Posterior vena cava (tissue), 2 donors: ENCODE measurements at regions not wholly inside any gene's neighbourhood (a gene's known extent, or its start where the extent isn't known, plus 50 kb on each side); places are given as distances from the start of the nearest gene placed in this dataset.

Experiments used
- DNase-seq: peaks from one replicate; pipeline ENCODE4 v3.0.0-alpha.2; 2020; ENCODE audit warnings: low spot score
- intact Hi-C, 2 donors: fragments of 100-400 bp; cut with DNase I; formaldehyde crosslinking; loops; one replicate each; pipeline versions ENCODE4 v1.14.1 to v1.14.2; 2022 to 2023
- microRNA-seq, 2 donors: library from miRNA; unstranded; fragments of <30 nt; microRNA quantifications; one replicate each; pipeline ENCODE4 v1.2.0, GENCODE V29; 2020 to 2021; ENCODE audit warnings: borderline microRNAs expressed in 2 of 2
- donor health status: DM: yes; HTN: yes; CAD: no.
- donor health status: DM: yes; HTN: yes; CAD: no.

DNA sequence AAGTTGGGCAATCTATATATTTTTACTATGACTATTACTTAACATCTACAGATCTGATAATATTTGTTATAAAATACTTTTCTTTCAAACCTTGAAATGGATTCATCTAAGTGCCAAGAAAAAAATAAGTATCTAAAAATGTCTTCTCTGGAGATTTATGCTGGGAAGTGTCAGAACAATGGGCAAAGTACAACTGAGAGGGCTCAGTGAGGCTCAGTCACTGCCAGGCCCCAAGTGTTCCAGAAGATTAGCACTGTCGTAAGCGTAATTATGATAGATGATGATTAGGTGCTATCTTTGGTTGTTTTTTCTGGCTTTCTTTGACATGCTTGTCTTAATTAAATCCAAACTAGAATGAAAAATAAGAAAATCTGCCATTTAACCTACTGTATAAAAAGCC, 72.2 kb upstream of the ADAMTS19 start:
- intact Hi-C loops, result no loop called here
- DNase-seq, result no peak

DNA sequence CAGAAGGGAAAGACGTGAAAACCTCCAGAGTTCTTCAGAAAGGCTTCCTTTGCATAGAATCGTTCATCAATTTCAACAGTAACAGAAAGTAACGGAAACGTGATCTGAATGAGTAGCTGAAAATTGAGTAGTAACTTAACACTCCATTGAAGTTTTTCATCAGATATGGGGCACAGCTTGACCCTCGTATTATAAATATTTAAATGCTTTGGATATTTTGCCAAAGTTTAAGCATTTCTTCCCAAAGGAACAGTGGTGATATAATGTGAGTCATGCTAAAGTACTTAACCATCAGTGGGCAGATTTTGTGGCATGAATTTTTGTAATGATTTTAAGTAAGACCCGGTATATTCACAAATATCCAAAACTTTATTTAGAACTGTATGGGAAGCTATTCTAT, 67.4 kb upstream of the ADAMTS19 start:
- no peak for DNase-seq
- intact Hi-C loops, result no loop called here

DNA sequence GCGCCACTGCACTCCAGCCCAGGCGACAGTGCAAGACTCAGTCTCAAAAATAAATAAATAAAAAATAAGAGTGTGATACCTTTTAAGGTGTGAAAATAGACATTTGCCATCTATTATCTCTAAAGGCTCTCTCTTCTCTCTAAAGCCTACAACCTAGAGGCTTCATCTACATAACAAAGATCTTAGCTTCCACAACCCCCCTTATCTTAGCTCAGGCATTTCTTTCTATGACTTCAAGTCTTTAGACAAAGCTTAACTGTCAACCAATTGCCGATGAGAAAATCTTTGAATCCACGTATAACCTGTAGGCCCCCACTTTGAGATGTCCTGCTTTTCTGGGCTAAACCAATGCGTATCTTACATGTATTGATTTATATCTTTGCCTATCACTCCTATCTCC, 64.9 kb upstream of the ADAMTS19 start:
- intact Hi-C loops, result no loop called here
- DNase-seq, result no peak

DNA sequence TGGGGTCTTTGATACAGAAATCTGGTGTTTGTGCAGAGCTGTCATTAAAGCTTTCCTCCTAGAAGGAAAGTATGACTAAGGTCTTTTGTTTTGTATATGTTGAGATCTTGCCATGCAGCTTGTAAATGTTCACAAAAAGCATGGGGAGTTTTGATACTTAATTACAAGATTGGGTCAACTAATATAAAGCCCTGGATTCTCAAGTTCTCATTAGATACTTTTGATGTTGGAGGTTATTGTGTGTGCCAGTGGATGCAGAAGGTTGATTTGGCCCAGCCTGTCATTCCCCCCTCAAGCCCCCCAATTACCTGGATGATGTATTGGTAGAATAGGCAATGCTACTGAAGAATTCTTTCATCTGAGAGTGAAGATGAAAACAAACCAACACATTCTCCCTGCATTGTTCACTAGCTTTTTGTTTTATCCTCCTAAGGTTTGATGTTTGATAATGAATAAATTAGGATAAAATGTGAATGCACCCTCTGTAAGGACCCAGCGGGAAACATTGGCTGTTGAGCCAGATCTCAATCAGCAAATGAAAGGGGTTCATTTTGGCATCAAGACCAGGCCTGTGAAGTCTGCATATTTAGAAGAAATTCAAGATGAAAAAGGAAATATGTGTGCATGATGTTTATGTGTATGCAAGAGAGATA, 61.9 kb upstream of the ADAMTS19 start:
- intact Hi-C loops, result no loop called here
- no peak for DNase-seq

DNA sequence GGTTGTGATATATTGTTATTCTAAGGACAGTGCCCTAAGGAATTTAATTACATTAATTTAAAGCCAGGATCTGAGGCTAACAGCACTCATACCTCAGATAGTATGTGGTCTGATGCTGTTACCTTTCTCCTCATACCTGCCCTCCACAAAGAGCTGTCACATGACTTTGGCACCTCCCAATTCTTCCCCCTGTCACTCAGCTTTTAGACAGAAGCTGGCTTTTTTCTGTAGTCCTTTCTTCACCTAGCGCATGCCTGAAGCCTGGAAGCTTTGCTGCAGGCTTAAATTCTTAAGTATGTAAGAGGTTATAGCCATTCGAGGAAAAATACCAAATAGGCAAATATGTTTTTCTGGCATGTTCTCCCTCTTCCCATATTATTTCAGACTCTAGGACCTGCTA, 61.0 kb upstream of the ADAMTS19 start:
- intact Hi-C loops, result no loop called here

DNA sequence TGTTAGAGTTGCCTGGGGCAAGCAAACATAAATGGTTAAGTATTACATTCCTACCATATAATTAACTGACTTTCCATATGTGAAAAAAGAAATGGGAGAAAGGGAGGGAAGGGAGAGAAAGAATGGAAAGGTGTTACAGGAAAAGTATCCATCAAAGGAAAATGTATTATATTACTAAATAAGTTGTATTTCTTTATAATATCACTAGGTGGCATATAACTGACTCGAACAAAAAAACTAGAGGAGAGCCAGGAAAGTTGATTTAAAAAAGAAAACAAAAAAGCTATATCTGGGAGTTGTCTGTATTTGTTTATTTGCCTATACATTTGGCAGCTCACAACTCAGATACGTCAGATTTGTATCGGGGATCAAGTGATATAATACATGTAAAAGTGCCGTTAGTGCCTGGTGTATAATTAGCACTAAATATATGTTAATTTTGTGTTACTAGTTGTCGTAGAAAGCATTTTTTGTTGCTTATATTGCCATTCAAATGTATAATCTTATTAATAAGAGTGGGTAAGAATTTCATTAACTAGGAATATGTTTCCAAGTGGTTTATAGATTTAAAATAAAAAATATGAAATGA, 59.6 kb upstream of the ADAMTS19 start:
- no peak for DNase-seq
- intact Hi-C loops, result no loop called here

More for the DNA sequence above, 61.0 kb upstream of the ADAMTS19 start:
- DNase-seq, result no peak

DNA sequence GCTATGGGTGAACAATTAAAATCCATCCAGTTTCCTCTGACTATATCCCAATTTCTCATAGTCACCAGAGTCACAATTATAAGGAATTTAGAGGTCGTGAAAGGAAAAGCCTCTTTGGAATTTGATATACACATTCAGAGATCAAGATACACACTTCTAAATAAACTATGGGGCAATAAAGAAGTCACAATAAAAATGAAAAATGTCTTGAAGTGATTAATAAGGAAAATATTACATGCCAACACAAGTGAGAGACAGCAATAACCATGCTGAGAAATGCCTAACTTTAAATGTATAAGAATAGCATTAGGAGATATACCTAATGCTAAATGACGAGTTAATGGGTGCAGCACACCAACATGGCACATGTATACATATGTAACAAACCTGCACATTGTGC, 54.9 kb upstream of the ADAMTS19 start:
- intact Hi-C loops, result no loop called here
- DNase-seq, result no peak

DNA sequence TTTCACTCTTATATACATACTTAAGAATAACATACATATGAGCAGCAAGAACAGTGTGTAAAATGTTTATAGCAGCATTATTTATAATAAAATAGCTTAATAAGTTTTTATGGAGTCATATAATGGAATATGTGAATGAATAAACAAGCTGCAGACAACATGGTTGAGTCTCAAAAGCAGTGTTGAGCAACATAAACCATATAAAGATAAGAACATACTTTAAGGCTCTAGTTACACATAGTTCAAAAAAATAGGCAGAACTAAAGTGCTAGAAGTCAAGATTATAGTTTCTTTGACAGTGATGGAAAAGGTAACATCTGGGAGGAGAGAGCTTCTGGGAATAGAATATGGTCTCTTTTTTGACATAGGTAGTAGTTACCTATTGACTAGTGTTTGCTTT, 53.7 kb upstream of the ADAMTS19 start:
- intact Hi-C loops, result no loop called here
- no peak for DNase-seq

Small RNA genes in the stretch of these regions (microRNA-seq; reads per million reads assigned to microRNA genes)
- 0 reads per million in 2 donors for gene MIR4460
